ENCODE measurements at regions not wholly inside any gene's neighbourhood (a gene's known extent, or its start where the extent isn't known, plus 50 kb on each side); places are given as distances from the start of the nearest gene placed in this dataset.
"Not testable (repeated sequence)": the region's sequence is repeated elsewhere in the genome, so short reads cannot be mapped to it uniquely, and the experiment has no call there.

DNA sequence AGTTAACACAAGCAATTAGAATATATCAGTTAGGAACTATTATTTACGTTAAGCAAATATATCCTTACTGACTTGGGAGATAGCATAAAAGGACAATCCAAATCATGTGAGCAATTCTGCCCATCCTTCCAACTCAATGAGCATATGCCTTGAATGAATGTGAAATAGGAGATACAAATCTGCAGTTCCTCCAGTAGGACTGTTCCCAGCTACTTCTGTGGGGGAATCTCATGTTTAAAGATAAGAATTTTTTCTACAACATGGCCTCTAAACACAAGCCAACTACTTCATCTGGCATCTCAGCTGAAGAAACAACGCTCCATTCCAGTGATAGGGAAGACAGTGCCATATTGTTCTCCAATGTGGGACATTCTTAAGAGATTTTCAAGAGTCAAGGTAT is 110.7 kb upstream of the NIPBL start:
- Mint-ChIP-seq H3K27ac (no peak overlapping the region), H3K4me3 (no peak overlapping the region), H3K36me3 (ENCODE audit: insufficient read depth in 2 of 2) (no peaks in the 10 kb centered on the region), H3K9me3 (peaks cover 0 to 4% of the 10 kb centered on the region in 2 donors), H3K27me3 (ENCODE audit: low read depth) (no peaks in the 10 kb centered on the region), H3K4me1 (ENCODE audit: low read depth) (no peaks in the 10 kb centered on the region)
- DNase-seq (no peak), ATAC-seq (replicated peaks in 1 of 2) (no peak)

DNA sequence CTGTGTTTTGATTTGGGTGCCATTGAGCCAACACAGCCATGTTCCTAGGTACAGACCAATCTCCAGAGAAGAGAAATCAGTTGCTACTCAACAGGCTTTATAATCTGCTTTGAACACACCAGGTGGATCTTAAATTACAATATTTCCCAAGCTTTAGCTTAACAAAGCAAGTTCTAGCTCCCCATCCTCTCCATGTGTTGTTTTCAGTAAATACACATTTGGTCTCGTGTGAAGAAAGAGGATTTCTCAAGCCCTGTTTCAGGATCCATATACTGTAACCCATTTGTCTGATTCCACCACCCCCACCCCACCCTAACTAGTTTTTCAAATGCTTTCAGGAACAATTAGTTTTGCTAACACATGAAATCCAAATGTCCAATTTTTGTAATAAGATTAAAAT is 109.6 kb upstream of the NIPBL start:
- Mint-ChIP-seq H3K4me1 (ENCODE audit: low read depth) (no peaks in the 10 kb centered on the region), H3K36me3 (ENCODE audit: insufficient read depth in 2 of 2) (no peaks in the 10 kb centered on the region), H3K4me3 (no peak overlapping the region), H3K27ac (no peak overlapping the region), H3K9me3 (peaks cover 0 to 4% of the 10 kb centered on the region in 2 donors), H3K27me3 (ENCODE audit: low read depth) (no peaks in the 10 kb centered on the region)
- ATAC-seq (replicated peaks in 1 of 2) (no peak), DNase-seq (no peak)

DNA sequence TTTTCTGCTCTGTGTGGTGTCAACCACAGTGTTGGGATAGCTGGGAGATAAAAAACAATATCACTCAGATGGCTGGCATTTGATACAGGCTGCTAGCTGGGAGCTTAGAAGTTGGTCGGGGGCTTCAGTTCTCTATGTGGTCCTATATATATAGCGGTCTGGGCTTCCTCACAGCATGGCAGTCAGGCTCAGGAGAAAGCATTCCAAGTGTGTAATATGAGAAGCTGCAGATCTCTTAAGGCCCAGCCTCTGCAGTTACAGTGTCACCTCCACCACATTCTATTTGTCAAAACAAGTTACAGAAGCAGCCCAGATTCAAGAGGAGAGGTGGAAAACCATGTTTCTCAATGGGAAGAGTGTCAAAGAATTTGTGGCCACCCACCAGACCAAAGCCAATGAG is 108.1 kb upstream of the NIPBL start:
- no peaks in the 10 kb centered on the region for H3K4me1 Mint-ChIP-seq (ENCODE audit: low read depth)
- H3K4me3 Mint-ChIP-seq = no peak overlapping the region
- DNase-seq (no peak), ATAC-seq (replicated peaks in 1 of 2) (no peak)
- no peak overlapping the region for H3K27ac Mint-ChIP-seq
- peaks cover 0 to 4% of the 10 kb centered on the region in 2 donors for H3K9me3 Mint-ChIP-seq
- no peaks in the 10 kb centered on the region for H3K36me3 Mint-ChIP-seq (ENCODE audit: insufficient read depth in 2 of 2)
- no peaks in the 10 kb centered on the region for H3K27me3 Mint-ChIP-seq (ENCODE audit: low read depth)

DNA sequence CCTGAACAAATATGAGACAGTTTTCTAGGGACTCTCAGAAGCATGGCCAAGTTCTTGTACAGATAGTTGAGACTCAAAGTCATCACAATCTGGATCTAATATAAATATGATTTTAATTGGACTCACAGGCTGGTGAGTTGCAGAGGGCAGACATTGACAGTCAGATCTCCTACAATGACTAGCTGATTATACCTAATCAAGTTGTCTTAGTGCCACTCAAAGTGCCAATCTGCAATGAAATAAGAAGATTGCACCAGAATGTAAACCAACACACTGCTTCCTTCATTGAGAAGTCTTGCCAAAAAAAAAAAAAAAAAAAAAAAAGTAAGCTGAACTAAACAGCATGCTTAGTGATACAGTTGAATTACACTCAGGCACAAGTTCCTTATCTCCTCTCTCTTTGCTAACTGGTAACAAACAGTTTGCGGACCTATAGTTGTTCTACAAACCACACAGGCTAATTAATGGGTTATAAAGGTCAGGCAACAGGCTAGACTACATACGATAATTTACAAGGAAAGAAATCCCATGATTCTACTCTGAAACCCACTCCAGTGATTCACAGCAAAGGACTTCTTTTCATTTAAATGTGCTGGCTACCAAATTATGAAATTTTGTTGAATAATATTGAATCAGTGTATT is 107.3 kb upstream of the NIPBL start:
- ATAC-seq (replicated peaks in 1 of 2) = no peak
- H3K36me3 Mint-ChIP-seq (ENCODE audit: insufficient read depth in 2 of 2) = no peaks in the 10 kb centered on the region
- no peaks in the 10 kb centered on the region for H3K4me1 Mint-ChIP-seq (ENCODE audit: low read depth)
- H3K27ac Mint-ChIP-seq = no peak overlapping the region
- no peak overlapping the region for H3K4me3 Mint-ChIP-seq
- no peaks in the 10 kb centered on the region for H3K27me3 Mint-ChIP-seq (ENCODE audit: low read depth)
- DNase-seq = no peak
- peaks cover 0 to 4% of the 10 kb centered on the region in 2 donors for H3K9me3 Mint-ChIP-seq

DNA sequence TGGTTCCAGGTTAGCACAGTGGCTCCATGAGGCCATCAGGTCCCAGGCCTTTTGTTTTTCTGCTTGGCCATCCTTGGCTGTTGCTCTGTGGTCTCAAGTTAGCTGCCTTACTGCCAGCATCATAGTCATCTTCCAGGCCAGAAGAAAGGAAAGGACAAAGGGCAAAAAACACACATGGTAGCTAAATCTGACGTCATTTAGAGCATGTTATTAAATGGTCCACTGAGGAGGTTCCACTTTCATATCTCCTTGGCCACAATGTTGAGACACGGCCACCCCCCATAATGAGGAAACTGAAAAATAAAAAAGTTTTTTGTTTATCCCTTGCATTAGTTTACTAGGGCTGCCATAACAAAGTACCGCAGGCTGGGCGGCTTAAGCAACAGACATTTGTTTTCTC is 106.4 kb upstream of the NIPBL start:
- DNase-seq (no peak), ATAC-seq (replicated peaks in 1 of 2) (no peak)
- H3K4me3 Mint-ChIP-seq = no peak overlapping the region
- peaks cover 0 to 4% of the 10 kb centered on the region in 2 donors for H3K9me3 Mint-ChIP-seq
- H3K27ac Mint-ChIP-seq = no peak overlapping the region
- no peaks in the 10 kb centered on the region for H3K27me3 Mint-ChIP-seq (ENCODE audit: low read depth)
- no peaks in the 10 kb centered on the region for H3K36me3 Mint-ChIP-seq (ENCODE audit: insufficient read depth in 2 of 2)
- H3K4me1 Mint-ChIP-seq (ENCODE audit: low read depth) = no peaks in the 10 kb centered on the region

DNA sequence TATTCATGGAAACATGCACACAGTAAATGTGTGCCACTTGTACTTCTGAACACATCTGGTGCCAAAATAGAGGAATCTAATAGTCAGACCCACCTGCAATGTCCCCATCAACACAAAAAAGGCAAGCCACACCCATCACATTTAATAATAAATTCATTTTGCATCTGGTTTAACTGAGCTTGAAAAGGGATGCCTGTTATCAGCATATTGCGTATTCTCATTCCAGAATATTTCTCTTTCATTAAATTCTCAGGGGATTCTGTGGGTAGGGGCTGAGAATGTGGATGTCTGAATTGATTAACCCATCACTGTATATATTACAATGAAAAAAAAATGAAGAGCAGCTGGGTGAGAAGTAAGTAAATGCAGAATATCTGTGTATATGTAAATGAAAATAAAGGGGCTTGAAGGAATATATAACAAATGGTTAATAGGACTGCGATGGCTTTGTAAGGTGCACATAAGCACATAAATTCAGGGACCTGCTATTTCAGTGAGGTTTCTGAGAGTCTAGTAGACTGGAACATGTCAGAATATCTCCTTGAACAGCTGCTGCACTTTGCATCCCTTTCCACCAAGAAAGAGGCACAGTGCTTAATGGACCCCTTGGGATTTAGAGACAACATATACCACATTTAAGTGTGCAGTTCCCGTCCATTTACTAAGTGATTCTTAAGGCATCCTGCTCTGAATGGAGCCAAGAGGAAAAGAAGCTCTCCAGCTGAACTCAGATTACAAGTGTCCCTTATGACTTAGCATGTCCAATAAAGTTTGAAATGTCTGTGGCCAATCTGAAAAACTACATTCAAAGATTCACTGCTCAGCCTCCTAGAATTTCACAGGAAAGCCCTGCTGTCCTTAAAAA is 104.1 kb upstream of the NIPBL start:
- Mint-ChIP-seq H3K9me3 (peaks cover 0 to 2% of the 10 kb centered on the region in 2 donors), H3K4me1 (ENCODE audit: low read depth) (no peaks in the 10 kb centered on the region), H3K27me3 (ENCODE audit: low read depth) (no peaks in the 10 kb centered on the region), H3K27ac (no peak overlapping the region), H3K4me3 (no peak overlapping the region), H3K36me3 (ENCODE audit: insufficient read depth in 2 of 2) (no peaks in the 10 kb centered on the region)
- ATAC-seq (replicated peaks in 1 of 2) (no peak), DNase-seq (no peak)

DNA sequence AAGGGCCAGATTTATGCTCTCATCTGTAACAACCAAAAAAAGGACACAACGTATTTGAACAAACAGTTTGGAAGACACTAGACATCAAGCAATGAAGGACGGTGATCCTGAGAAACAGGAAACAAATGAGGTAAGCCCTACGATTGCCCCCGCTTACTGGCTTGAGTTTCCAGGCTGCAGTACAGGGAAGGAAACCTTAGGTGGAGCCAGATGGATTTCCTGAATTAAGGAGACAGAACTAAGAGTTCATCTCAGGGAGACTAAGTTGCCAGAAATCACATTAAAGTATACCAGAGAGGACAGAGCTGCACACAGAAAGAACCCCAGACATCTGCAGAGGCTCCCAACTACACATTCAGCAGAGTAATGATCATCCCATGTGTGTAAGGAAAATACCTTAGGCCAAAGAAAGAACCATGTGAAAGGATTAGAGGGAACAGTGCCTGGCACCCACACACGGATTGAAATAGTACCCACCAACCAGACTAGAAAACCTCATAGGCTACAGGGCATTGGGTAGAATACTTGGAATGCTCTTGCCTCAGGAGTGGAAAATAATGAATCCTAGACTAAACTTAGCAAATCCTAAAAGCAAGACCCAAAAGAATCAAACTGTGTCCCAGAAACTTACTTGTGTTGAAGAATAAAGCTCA is 99.3 kb upstream of the NIPBL start:
- no peak for DNase-seq
- ATAC-seq (replicated peaks in 1 of 2) = no peak
- Mint-ChIP-seq H3K27ac (no peak overlapping the region), H3K9me3 (peaks cover 0 to 3% of the 10 kb centered on the region in 2 donors), H3K36me3 (ENCODE audit: insufficient read depth in 2 of 2) (no peaks in the 10 kb centered on the region), H3K4me3 (no peak overlapping the region), H3K27me3 (ENCODE audit: low read depth) (no peaks in the 10 kb centered on the region), H3K4me1 (ENCODE audit: low read depth) (no peaks in the 10 kb centered on the region)

DNA sequence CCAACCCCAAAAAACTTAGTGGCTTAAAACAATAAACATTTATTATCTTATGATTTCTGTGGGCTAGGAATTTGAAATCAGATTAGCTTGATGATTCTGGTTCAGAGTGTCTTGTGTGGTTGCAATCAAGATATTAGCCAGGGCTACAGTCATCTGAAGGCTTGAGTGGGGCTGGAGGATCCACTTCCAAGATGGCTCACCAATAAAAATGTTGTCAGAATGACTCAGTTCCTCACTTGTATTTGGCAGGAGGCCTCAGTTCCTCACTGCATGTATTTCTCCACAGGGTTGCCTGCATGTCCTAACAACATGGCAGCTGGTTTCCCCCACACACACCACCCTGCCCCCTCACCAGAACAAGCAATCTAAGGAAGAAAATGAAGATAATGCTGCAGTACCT is 98.2 kb upstream of the NIPBL start:
- Mint-ChIP-seq H3K36me3 (ENCODE audit: insufficient read depth in 2 of 2) (no peaks in the 10 kb centered on the region), H3K27ac (no peak overlapping the region)
- no peak for ATAC-seq (replicated peaks in 1 of 2)

DNA sequence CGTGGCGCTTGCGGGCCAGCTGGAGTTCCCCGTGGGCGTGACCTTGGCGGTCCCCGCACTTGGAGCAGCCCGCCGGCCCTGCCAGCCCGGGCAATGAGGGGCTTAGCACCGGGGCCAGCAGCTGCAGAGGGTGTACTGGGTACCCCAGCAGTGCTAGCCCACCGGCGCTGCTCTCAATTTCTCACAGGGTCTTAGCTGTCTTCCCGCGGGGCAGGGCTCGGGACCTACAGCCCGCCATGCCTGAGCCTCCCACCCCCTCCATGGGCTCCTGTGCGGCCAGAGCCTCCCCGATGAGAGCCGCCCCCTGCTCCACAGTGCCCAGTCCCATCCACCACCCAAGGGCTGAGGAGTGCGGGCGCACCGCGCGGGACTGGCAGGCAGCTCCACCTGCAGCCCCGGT is 94.0 kb upstream of the NIPBL start:
- ATAC-seq (replicated peaks in 1 of 2); DNase-seq; H3K27ac Mint-ChIP-seq; H3K36me3 Mint-ChIP-seq (ENCODE audit: insufficient read depth in 2 of 2); H3K27me3 Mint-ChIP-seq (ENCODE audit: low read depth); H3K4me1 Mint-ChIP-seq (ENCODE audit: low read depth); H3K4me3 Mint-ChIP-seq; H3K9me3 Mint-ChIP-seq: not testable (repeated sequence)

More for the DNA sequence above, 98.2 kb upstream of the NIPBL start:
- Mint-ChIP-seq H3K9me3 (peaks cover 0 to 3% of the 10 kb centered on the region in 2 donors), H3K27me3 (ENCODE audit: low read depth) (no peaks in the 10 kb centered on the region), H3K4me1 (ENCODE audit: low read depth) (no peaks in the 10 kb centered on the region), H3K4me3 (no peak overlapping the region)
- DNase-seq = no peak

DNA sequence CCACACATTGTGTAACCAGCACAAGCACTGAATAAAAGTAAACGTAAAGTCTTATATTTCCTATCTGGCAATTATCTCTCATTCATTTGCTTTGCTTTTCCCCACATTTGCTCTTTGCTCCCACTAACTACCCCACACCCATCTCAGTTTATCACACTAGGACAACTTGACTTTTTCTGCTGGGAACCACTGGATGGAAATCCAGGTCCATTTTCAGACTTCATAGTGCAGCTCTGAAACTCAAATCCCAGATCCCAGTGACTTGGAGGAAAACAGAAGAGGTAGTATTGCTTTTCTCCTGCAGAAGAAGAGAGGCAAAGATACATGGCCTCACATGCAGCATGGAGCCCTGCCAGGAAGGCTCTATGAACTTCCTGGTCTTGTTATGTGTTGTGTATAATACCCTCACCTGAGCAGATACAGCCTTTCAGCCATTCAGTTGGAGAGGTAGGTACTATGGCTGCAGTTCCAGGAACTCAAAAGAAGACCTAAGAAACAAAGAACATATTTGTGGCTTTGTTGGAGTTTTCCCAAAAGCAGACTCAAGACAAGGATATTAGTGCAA is 90.0 kb upstream of the NIPBL start:
- no peaks in the 10 kb centered on the region for H3K27me3 Mint-ChIP-seq (ENCODE audit: low read depth)
- H3K36me3 Mint-ChIP-seq (ENCODE audit: insufficient read depth in 2 of 2) = no peaks in the 10 kb centered on the region
- no peaks in the 10 kb centered on the region for H3K4me1 Mint-ChIP-seq (ENCODE audit: low read depth)
- no peak for ATAC-seq (replicated peaks in 1 of 2)
- no peak overlapping the region for H3K4me3 Mint-ChIP-seq
- no peaks in the 10 kb centered on the region for H3K9me3 Mint-ChIP-seq
- no peak overlapping the region for H3K27ac Mint-ChIP-seq
- DNase-seq = no peak

DNA sequence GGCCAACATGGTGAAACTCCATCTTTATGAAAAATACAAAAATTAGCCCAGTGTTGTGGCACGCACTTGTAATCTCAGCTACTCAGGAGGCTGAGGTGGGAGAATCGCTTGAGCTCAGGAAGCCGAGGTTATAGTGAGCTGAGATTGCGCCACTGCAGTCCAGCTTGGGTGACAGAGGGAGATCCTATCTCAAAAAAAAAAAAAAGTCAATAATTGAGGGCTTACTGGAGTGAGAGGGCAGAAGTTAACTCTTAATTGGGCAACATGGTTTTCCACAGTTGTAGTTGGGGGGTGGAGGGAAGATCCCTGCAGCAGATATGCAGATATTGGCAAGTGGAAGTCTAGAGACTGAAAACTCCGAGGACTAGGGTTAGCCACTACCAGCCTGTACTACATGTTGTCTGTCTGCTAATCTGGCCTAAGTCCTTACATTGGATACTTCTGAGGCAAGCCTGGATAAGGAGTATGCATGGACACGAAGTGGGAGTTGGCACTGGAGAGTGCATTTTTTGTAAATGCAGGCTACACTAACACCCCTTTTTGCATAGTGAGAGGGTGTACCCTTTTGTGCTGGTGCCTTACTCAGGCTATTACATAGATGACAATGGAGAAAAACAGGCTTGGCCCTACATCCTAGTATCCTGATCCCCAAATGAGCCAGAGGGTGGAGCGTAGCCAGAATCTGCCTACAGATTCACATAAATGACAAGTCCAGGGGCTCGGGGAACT is 89.0 kb upstream of the NIPBL start:
- Mint-ChIP-seq H3K36me3 (ENCODE audit: insufficient read depth in 2 of 2) (no peaks in the 10 kb centered on the region), H3K4me1 (ENCODE audit: low read depth) (no peaks in the 10 kb centered on the region), H3K27ac (no peak overlapping the region), H3K27me3 (ENCODE audit: low read depth) (no peaks in the 10 kb centered on the region), H3K4me3 (no peak overlapping the region), H3K9me3 (no peaks in the 10 kb centered on the region)
- ATAC-seq (replicated peaks in 1 of 2) (no peak), DNase-seq (no peak)

DNA sequence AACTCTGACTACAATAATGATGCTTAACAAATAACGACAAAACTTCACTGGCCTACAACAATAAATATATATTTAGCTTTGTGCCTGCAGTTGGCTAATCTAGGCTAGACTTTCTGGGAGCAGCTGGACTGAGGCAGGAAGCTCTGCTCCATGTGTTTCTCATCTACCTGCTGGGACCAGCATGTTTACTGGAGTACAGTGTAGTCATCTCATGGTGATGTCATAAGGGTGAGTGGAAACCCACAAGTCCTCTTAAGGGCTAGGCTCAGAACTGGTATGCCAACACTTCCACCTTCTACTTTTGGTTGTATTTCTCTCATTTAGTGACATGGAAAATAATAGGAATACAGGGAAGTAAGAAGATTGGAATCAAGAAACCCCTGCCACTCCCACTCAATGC is 85.7 kb upstream of the NIPBL start:
- no peak overlapping the region for H3K27ac Mint-ChIP-seq
- H3K9me3 Mint-ChIP-seq = no peaks in the 10 kb centered on the region
- no peak overlapping the region for H3K4me3 Mint-ChIP-seq
- H3K36me3 Mint-ChIP-seq (ENCODE audit: insufficient read depth in 2 of 2) = no peaks in the 10 kb centered on the region
- DNase-seq = no peak
- ATAC-seq (replicated peaks in 1 of 2) = no peak
- no peaks in the 10 kb centered on the region for H3K4me1 Mint-ChIP-seq (ENCODE audit: low read depth)
- H3K27me3 Mint-ChIP-seq (ENCODE audit: low read depth) = no peaks in the 10 kb centered on the region

All from activated T-cell treated with anti-CD3 and anti-CD28 coated beads, Interleukin-2, amount 50 U/mL, for 72 hours (primary cell).